H1 (cell line): ENCODE measurements at regions not wholly inside any gene's neighbourhood (a gene's known extent, or its start where the extent isn't known, plus 50 kb on each side); places are given as distances from the start of the nearest gene placed in this dataset.
A peak's percentile ranks its signal among the peaks of the same experiment; 100 is the strongest.

ENCODE experiments used
- CTCF ChIA-PET: fragments of 300-600 bp; sonication (Branson Sonifier 250); formaldehyde crosslinking; loops from one replicate; lab custom pipeline; 2021; ENCODE audit not compliant: partially characterized antibody; lab: Charles Lee
- POLR2A ChIA-PET: fragments of 300-600 bp; sonication (Branson Sonifier 250); formaldehyde crosslinking; loops from one replicate; lab custom pipeline; 2021; ENCODE audit warnings: inconsistent platforms; ENCODE audit not compliant: partially characterized antibody; lab: Charles Lee
- DNase-seq, 2 experiments: peaks; one replicate each; pipeline versions ENCODE4 v3.0.0 to v3.0.0-alpha.2; 2010 to 2022; ENCODE audit warnings: low spot score in 2 of 2, low read depth in 1 of 2, mixed read lengths in 1 of 2
- FAIRE-seq: peaks from 2 replicates; lab custom pipeline; 2011; peaks lifted over from hg19 to GRCh38; lab: Jason Lieb, UNC
- H2AFZ ChIP-seq: 2 replicates; pipeline ENCODE4 v1.8.1; 2012; ENCODE audit warnings: low read length, inconsistent platforms
- H2AK5ac ChIP-seq: 2 replicates; pipeline ENCODE4 v1.6.1; 2013; ENCODE audit warnings: low read depth, low read length
- H2BK120ac ChIP-seq: replicated peaks from 2 replicates; pipeline ENCODE3; 2013; ENCODE audit warnings: low read depth, low read length, inconsistent platforms
- H2BK12ac ChIP-seq: 2 replicates; pipeline ENCODE4 v1.6.1; 2013; ENCODE audit warnings: low read depth, low read length
- H2BK15ac ChIP-seq: 2 replicates; pipeline ENCODE4 v1.6.1; 2013; ENCODE audit warnings: low read length
- H2BK20ac ChIP-seq: 2 replicates; pipeline ENCODE4 v1.6.1; 2013; ENCODE audit warnings: low read length
- H2BK5ac ChIP-seq: 2 replicates; pipeline ENCODE4 v1.6.1; 2013; ENCODE audit warnings: low read depth, low read length
- H3K14ac ChIP-seq: 2 replicates; pipeline ENCODE4 v1.6.1; 2013; ENCODE audit warnings: inconsistent platforms; ENCODE audit not compliant: insufficient read length
- H3K18ac ChIP-seq: 2 replicates; pipeline ENCODE4 v1.6.1; 2013; ENCODE audit warnings: low read length; ENCODE audit errors: extremely low read depth
- H3K23ac ChIP-seq: 2 replicates; pipeline ENCODE4 v1.6.1; 2013; ENCODE audit warnings: inconsistent platforms; ENCODE audit not compliant: insufficient read length
- H3K23me2 ChIP-seq: 2 replicates; pipeline ENCODE4 v1.6.1; 2013; ENCODE audit warnings: low read depth, low read length
- H3K27ac ChIP-seq: 2 replicates; pipeline ENCODE4 v1.6.1; 2011; ENCODE audit warnings: low read depth, low read length, inconsistent platforms
- H3K27me3 ChIP-seq, 4 experiments: replicated peaks in 1 of 4; 1 replicate in 1 of 4; 2 replicates in 3 of 4; pipeline versions ENCODE4 v1.6.1 to v1.8.1; 2011 to 2013; ENCODE audit warnings: low read length in 3 of 4, mild to moderate bottlenecking in 3 of 4, inconsistent platforms in 2 of 4, mixed read lengths in 2 of 4, moderate library complexity in 1 of 4; ENCODE audit not compliant: control insufficient read depth in 3 of 4, insufficient read depth in 3 of 4; ENCODE audit errors: extremely low read depth in 1 of 4
- H3K36me3 ChIP-seq, 4 experiments: 2 replicates each; pipeline versions ENCODE4 v1.6.1 to v1.8.1; 2011 to 2013; ENCODE audit warnings: mild to moderate bottlenecking in 4 of 4, low read length in 3 of 4, moderate library complexity in 2 of 4, control low read depth in 1 of 4, inconsistent platforms in 1 of 4; ENCODE audit not compliant: insufficient read depth in 4 of 4, control insufficient read depth in 2 of 4
- H3K4ac ChIP-seq: replicated peaks from 2 replicates; pipeline ENCODE3; 2013; ENCODE audit warnings: low read length, low read depth, mixed read lengths, inconsistent platforms; ENCODE audit not compliant: insufficient read length
- H3K4me1 ChIP-seq, 4 experiments: replicated peaks in 1 of 4; 1 replicate in 1 of 4; 2 replicates in 3 of 4; pipeline versions ENCODE4 v1.6.1 to v1.8.1; 2011 to 2013; ENCODE audit warnings: low read length in 3 of 4, inconsistent platforms in 2 of 4, mixed read lengths in 1 of 4; ENCODE audit not compliant: insufficient read depth in 4 of 4, control insufficient read depth in 3 of 4
- H3K4me2 ChIP-seq, 2 experiments: 2 replicates each; pipeline versions ENCODE4 v1.6.1 to v1.8.1; 2011 to 2013; ENCODE audit warnings: low read depth in 2 of 2, low read length in 2 of 2, control low read depth in 1 of 2, inconsistent platforms in 1 of 2, mild to moderate bottlenecking in 1 of 2; ENCODE audit not compliant: insufficient read depth in 1 of 2
- H3K4me3 ChIP-seq, 4 experiments: fragments of 200-600, 300-600 bp in 1 of 4; sonication (generic), shearing (Covaris generic), sonication (Bioruptor Twin) in 1 of 4; 2 replicates each; pipeline versions ENCODE4 v1.5.1 to v1.8.1; 2011 to 2016; ENCODE audit warnings: low read length in 4 of 4, low read depth in 3 of 4, control low read depth in 2 of 4, inconsistent platforms in 2 of 4, mild to moderate bottlenecking in 2 of 4, mixed read lengths in 1 of 4, moderate library complexity in 1 of 4; ENCODE audit not compliant: insufficient read depth in 2 of 4; ENCODE audit errors: extremely low read depth in 1 of 4
- H3K56ac ChIP-seq: replicated peaks from 2 replicates; pipeline ENCODE3; 2013; ENCODE audit warnings: low read depth, mild to moderate bottlenecking, mixed read lengths, low read length, inconsistent platforms; ENCODE audit not compliant: insufficient read length
- H3K79me1 ChIP-seq: 2 replicates; pipeline ENCODE4 v1.6.1; 2013; ENCODE audit warnings: low read depth, low read length, control low read depth
- H3K79me2 ChIP-seq, 2 experiments: 2 replicates each; pipeline versions ENCODE4 v1.6.1 to v1.8.1; 2012 to 2013; ENCODE audit warnings: low read length in 2 of 2, mild to moderate bottlenecking in 2 of 2, inconsistent platforms in 1 of 2; ENCODE audit not compliant: insufficient read depth in 2 of 2, control insufficient read depth in 1 of 2
- H3K9ac ChIP-seq, 4 experiments: replicated peaks in 1 of 4; 1 replicate in 1 of 4; 2 replicates in 3 of 4; pipeline versions ENCODE4 v1.6.1 to v1.8.1; 2011 to 2013; ENCODE audit warnings: low read depth in 3 of 4, low read length in 3 of 4, control low read depth in 2 of 4, mild to moderate bottlenecking in 2 of 4, moderate library complexity in 2 of 4, inconsistent platforms in 1 of 4; ENCODE audit errors: extremely low read depth in 1 of 4
- H3K9me3 ChIP-seq, 2 experiments: 2 replicates each; pipeline versions ENCODE4 v1.6.1 to v1.8.1; 2012 to 2013; ENCODE audit warnings: mild to moderate bottlenecking in 2 of 2, moderate library complexity in 2 of 2, control low read depth in 1 of 2, inconsistent platforms in 1 of 2, low read depth in 1 of 2, low read length in 1 of 2, mixed read lengths in 1 of 2; ENCODE audit not compliant: insufficient read depth in 2 of 2
- H4K20me1 ChIP-seq, 2 experiments: replicated peaks in 1 of 2; 2 replicates each; pipeline versions ENCODE3 to v1.8.1; 2011 to 2013; ENCODE audit warnings: inconsistent platforms in 2 of 2, low read length in 2 of 2, mild to moderate bottlenecking in 1 of 2; ENCODE audit not compliant: insufficient read depth in 2 of 2, control insufficient read depth in 1 of 2
- H4K5ac ChIP-seq: 2 replicates; pipeline ENCODE4 v1.6.1; 2013; ENCODE audit warnings: low read length, low read depth, mixed read lengths, inconsistent platforms; ENCODE audit not compliant: insufficient read length
- H4K8ac ChIP-seq: 2 replicates; pipeline ENCODE4 v1.8.0; 2013; ENCODE audit warnings: mild to moderate bottlenecking, moderate library complexity, low read length, inconsistent platforms; ENCODE audit not compliant: insufficient read depth; ENCODE audit errors: extremely low read depth
- H4K91ac ChIP-seq: replicated peaks from 2 replicates; pipeline ENCODE3; 2013; ENCODE audit warnings: low read length, mixed read lengths, inconsistent platforms; ENCODE audit not compliant: insufficient read length
- ASH2L ChIP-seq: fragments of 200-600, 300-600 bp; sonication (generic); IDR thresholded peaks from one replicate; pipeline ENCODE4 v1.7.1; 2017; ENCODE audit warnings: low read length
- EZH2 ChIP-seq: fragments of 200-600 bp; sonication (generic); IDR thresholded peaks from 2 replicates; pipeline ENCODE4 v1.7.1; 2012; ENCODE audit warnings: low read depth, mild to moderate bottlenecking, moderate library complexity, low read length, inconsistent platforms; ENCODE audit not compliant: severe bottlenecking
- KDM4A ChIP-seq: IDR thresholded peaks from one replicate; pipeline ENCODE4 v1.7.1; 2012; ENCODE audit warnings: low read depth, mild to moderate bottlenecking, moderate library complexity, low read length, inconsistent platforms; ENCODE audit not compliant: severe bottlenecking
- NRF1 ChIP-seq: IDR thresholded peaks from 2 replicates; pipeline ENCODE4 v1.6.1; 2011; ENCODE audit warnings: mild to moderate bottlenecking, low read depth, low read length, improper control_type of control experiment
- RAD21 ChIP-seq, 2 experiments: IDR thresholded peaks in 1 of 2; conservative IDR thresholded peaks in 1 of 2; 2 replicates each; pipeline ENCODE4 v1.6.1; 2011; ENCODE audit warnings: low read depth in 2 of 2, low read length in 2 of 2, improper control_type of control experiment in 1 of 2, inconsistent platforms in 1 of 2, mild to moderate bottlenecking in 1 of 2, moderate library complexity in 1 of 2
- RFX5 ChIP-seq: IDR thresholded peaks from 2 replicates; pipeline ENCODE4 v1.6.1; 2011; ENCODE audit warnings: low read depth, low read length, improper control_type of control experiment, borderline replicate concordance
- SRF ChIP-seq: IDR thresholded peaks from 2 replicates; pipeline ENCODE4 v1.6.1; 2011; ENCODE audit warnings: mild to moderate bottlenecking, low read depth, low read length, moderate library complexity
- ZNF274 ChIP-seq: IDR thresholded peaks from 2 replicates; pipeline ENCODE4 v1.7.0; 2012; ENCODE audit warnings: low read length, borderline replicate concordance; ENCODE audit errors: extremely low read depth
- WGBS, 2 experiments: shearing (Covaris generic) in 1 of 2; methylation state at CpG; one replicate each; pipeline versions ENCODE4 v1.1.6 to v1.1.7; 2013 to 2015; ENCODE audit warnings: low lambda C conversion rate in 2 of 2, mixed read lengths in 2 of 2, inconsistent platforms in 1 of 2, low coverage in 1 of 2, missing lambda C conversion rate in 1 of 2; ENCODE audit not compliant: insufficient replicate concordance in 2 of 2, insufficient coverage in 1 of 2, insufficient read length in 1 of 2; ENCODE audit errors: extremely low coverage in 1 of 2, missing lambda C conversion rate in 1 of 2; 5-methylcytosine and 5-hydroxymethylcytosine counted together
- TF ChIP-seq, protein P1 (sequence below): IDR thresholded peaks from 2 replicates; pipeline ENCODE4 v1.6.1; 2011; ENCODE audit warnings: low read depth, mild to moderate bottlenecking, low read length; ENCODE audit not compliant: insufficient read depth
- TF ChIP-seq, protein P2 (sequence below), 3 experiments: IDR thresholded peaks; 1 replicate in 2 of 3; 2 replicates in 1 of 3; pipeline versions ENCODE4 v1.5.1 to v1.6.1; 2011; ENCODE audit warnings: low read length in 3 of 3, mild to moderate bottlenecking in 3 of 3, inconsistent platforms in 2 of 3, low read depth in 1 of 3, moderate library complexity in 1 of 3; ENCODE audit not compliant: insufficient read depth in 1 of 3; ENCODE audit errors: control extremely low read depth in 1 of 3

- H4K91ac ChIP-seq = no peak overlapping the region
- DNase-seq (no peak), FAIRE-seq (no peak)
- no peak overlapping the region for H2BK120ac ChIP-seq
- H2BK12ac ChIP-seq = no peak overlapping the region
- no peaks in the 10 kb centered on the region for H3K79me2 ChIP-seq
- no peaks in the 10 kb centered on the region for H3K36me3 ChIP-seq
- no peak overlapping the region for H3K27ac ChIP-seq
- H3K4me2 ChIP-seq = no peak overlapping the region
- no peak overlapping the region for H3K14ac ChIP-seq
- H3K23me2 ChIP-seq = no peaks in the 10 kb centered on the region
- H4K20me1 ChIP-seq = no peaks in the 10 kb centered on the region
- H2AFZ ChIP-seq = 0 out of 2 replicates have a peak overlapping the region, but pooled peaks have one; percentile 22
- no peak overlapping the region for H4K5ac ChIP-seq
- POLR2A ChIA-PET = interaction anchor here (0.7 kb wide), 1 partner anchor 18 kb away, joined by 3 read pairs; no protein-coding TSS in a partner anchor
- no peak overlapping the region for H3K18ac ChIP-seq
- H3K9ac ChIP-seq = no peak overlapping the region
- H3K9me3 ChIP-seq = no peaks in the 10 kb centered on the region
- H4K8ac ChIP-seq = no peak overlapping the region
- H3K4me3 ChIP-seq = no peak overlapping the region
- no peak overlapping the region for H3K23ac ChIP-seq
- H3K79me1 ChIP-seq = no peaks in the 10 kb centered on the region
- peaks cover 0 to 2% (median 0%) of the 10 kb centered on the region in 4 experiments; a peak in 2 of 7 replicates for H3K4me1 ChIP-seq
- CTCF ChIA-PET = no interaction called here
- H2BK15ac ChIP-seq = no peak overlapping the region
- no peak overlapping the region for H2AK5ac ChIP-seq
- WGBS, 2 experiments = 96% methylated on average over 11 of the region's 11 CpGs; no CpG with 5 or more reads in 1 of the 2 experiments
- no peak overlapping the region for H2BK20ac ChIP-seq
- no peak overlapping the region for H2BK5ac ChIP-seq
- no peak overlapping the region for H3K4ac ChIP-seq
- no peaks in the 10 kb centered on the region for H3K27me3 ChIP-seq
- H3K56ac ChIP-seq = no peak overlapping the region
- TF ChIP-seq RAD21 (IDR thresholded peaks at IDR 0.05 in 1 of 2, conservative IDR thresholded peaks at IDR 0.05 in 1 of 2; ENCODE audit: low read depth in 2 of 2, low read length in 2 of 2) (no peak), KDM4A (no peak), ASH2L (no peak), EZH2 (no peak), SRF (no peak), NRF1 (no peak), RFX5 (no peak), ZNF274 (no peak)
- TF ChIP-seq, protein P1, sequence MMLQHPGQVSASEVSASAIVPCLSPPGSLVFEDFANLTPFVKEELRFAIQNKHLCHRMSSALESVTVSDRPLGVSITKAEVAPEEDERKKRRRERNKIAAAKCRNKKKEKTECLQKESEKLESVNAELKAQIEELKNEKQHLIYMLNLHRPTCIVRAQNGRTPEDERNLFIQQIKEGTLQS = no peak
- TF ChIP-seq, protein P2, sequence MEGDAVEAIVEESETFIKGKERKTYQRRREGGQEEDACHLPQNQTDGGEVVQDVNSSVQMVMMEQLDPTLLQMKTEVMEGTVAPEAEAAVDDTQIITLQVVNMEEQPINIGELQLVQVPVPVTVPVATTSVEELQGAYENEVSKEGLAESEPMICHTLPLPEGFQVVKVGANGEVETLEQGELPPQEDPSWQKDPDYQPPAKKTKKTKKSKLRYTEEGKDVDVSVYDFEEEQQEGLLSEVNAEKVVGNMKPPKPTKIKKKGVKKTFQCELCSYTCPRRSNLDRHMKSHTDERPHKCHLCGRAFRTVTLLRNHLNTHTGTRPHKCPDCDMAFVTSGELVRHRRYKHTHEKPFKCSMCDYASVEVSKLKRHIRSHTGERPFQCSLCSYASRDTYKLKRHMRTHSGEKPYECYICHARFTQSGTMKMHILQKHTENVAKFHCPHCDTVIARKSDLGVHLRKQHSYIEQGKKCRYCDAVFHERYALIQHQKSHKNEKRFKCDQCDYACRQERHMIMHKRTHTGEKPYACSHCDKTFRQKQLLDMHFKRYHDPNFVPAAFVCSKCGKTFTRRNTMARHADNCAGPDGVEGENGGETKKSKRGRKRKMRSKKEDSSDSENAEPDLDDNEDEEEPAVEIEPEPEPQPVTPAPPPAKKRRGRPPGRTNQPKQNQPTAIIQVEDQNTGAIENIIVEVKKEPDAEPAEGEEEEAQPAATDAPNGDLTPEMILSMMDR (IDR thresholded peaks at IDR 0.05; ENCODE audit: control extremely low read depth in 1 of 3, insufficient read depth in 1 of 3, low read depth in 1 of 3, low read length in 3 of 3) = no peak
Observed at GRCh38 chr6:156316583-156317125, 460.5 kb upstream of the ARID1B start.
